ENCODE measurements at regions not wholly inside any gene's neighbourhood (a gene's known extent, or its start where the extent isn't known, plus 50 kb on each side); places are given as distances from the start of the nearest gene placed in this dataset.

GRCh38 chr5:103346162-103346748 lies 87.7 kb downstream of the MACIR start:
- TF ChIP-seq CTCF (IDR thresholded peaks at IDR 0.05 in 4 of 5, conservative IDR thresholded peaks at IDR 0.05 in 1 of 5) (no peak), POLR2A (IDR thresholded peaks at IDR 0.05) (no peak)

Measured in gastrocnemius medialis (tissue), 4 donors.